HEK293 (cell line): ENCODE measurements at regions not wholly inside any gene's neighbourhood (a gene's known extent, or its start where the extent isn't known, plus 50 kb on each side); places are given as distances from the start of the nearest gene placed in this dataset.

ENCODE experiments used
- CTCF ChIA-PET: fragments of 350-600 bp; formaldehyde crosslinking; extraction: SDS; loops from one replicate; lab custom pipeline; 2021; ENCODE audit warnings: antibody characterized with exemption; lab: Yijun Ruan, JAX
- POLR2A ChIA-PET: fragments of 300-600 bp; formaldehyde crosslinking; extraction: SDS; loops from one replicate; lab custom pipeline; 2020; ENCODE audit warnings: antibody characterized with exemption, inconsistent platforms; lab: Yijun Ruan, JAX
- H3K27ac ChIP-seq: fragments of 200-500 bp; sonication (Bioruptor generic); 2 replicates; pipeline ENCODE4 v1.5.1; 2014; ENCODE audit warnings: low read depth, low read length, control low read depth, inconsistent platforms; ENCODE audit errors: extremely low read depth
- H3K36me3 ChIP-seq, 2 experiments: fragments of 200-500 bp in 1 of 2; sonication (Bioruptor generic) in 1 of 2; 1 replicate in 1 of 2; 2 replicates in 1 of 2; pipeline ENCODE4 v1.5.1; 2014 to 2017; ENCODE audit warnings: inconsistent platforms in 2 of 2, low read length in 2 of 2; ENCODE audit not compliant: control insufficient read depth in 2 of 2, insufficient read depth in 1 of 2
- H3K4me1 ChIP-seq: fragments of 200-500 bp; sonication (Bioruptor generic); 2 replicates; pipeline ENCODE4 v1.5.1; 2014; ENCODE audit warnings: mild to moderate bottlenecking, low read length, inconsistent platforms; ENCODE audit not compliant: control insufficient read depth, insufficient read depth
- H3K4me3 ChIP-seq: 2 replicates; pipeline ENCODE4 v1.5.1; 2011; ENCODE audit warnings: low read depth, mild to moderate bottlenecking, control low read depth, low read length, moderate library complexity
- H3K9me3 ChIP-seq: fragments of 200-500 bp; sonication (Bioruptor generic); 2 replicates; pipeline ENCODE4 v1.5.1; 2014; ENCODE audit warnings: low read depth, low read length, inconsistent platforms; ENCODE audit not compliant: control insufficient read depth, insufficient read depth
- BCL11A ChIP-seq: fragments of 450-650 bp; formaldehyde crosslinking; IDR thresholded peaks from 2 replicates; pipeline ENCODE4 v1.5.1; 2016; ENCODE audit warnings: low read depth, missing biosample characterization, missing genetic modification characterization
- GLI2 ChIP-seq: fragments of 450-650 bp; formaldehyde crosslinking; IDR thresholded peaks from 2 replicates; pipeline ENCODE4; 2017; ENCODE audit warnings: missing biosample characterization, missing genetic modification characterization, low read depth, borderline replicate concordance
- GLIS1 ChIP-seq: fragments of 450-650 bp; formaldehyde crosslinking; IDR thresholded peaks from 2 replicates; pipeline ENCODE4 v1.5.1; 2016; ENCODE audit warnings: missing biosample characterization, missing genetic modification characterization
- HOXD13 ChIP-seq: sonication (generic); formaldehyde crosslinking; IDR thresholded peaks from 2 replicates; pipeline ENCODE4 v1.8.0; 2022; ENCODE audit warnings: missing genetic modification reagents, borderline replicate concordance
- KLF7 ChIP-seq: fragments of 450-650 bp; formaldehyde crosslinking; IDR thresholded peaks from 2 replicates; pipeline ENCODE4 v1.5.1; 2016; ENCODE audit warnings: missing biosample characterization, missing genetic modification characterization, borderline replicate concordance
- MEIS1 ChIP-seq: sonication (generic); formaldehyde crosslinking; IDR thresholded peaks from 2 replicates; pipeline ENCODE4 v1.8.1; 2022; ENCODE audit warnings: missing genetic modification reagents, mild to moderate bottlenecking, borderline replicate concordance
- PRDM4 ChIP-seq: fragments of 450-650 bp; formaldehyde crosslinking; IDR thresholded peaks from 2 replicates; pipeline ENCODE4 v1.5.1; 2017; ENCODE audit warnings: missing biosample characterization, missing genetic modification characterization
- REST ChIP-seq: fragments of 450-650 bp; formaldehyde crosslinking; IDR thresholded peaks from 2 replicates; pipeline ENCODE4 v1.5.1; 2016; ENCODE audit warnings: missing biosample characterization, missing genetic modification characterization
- SP3 ChIP-seq: fragments of 450-650 bp; formaldehyde crosslinking; IDR thresholded peaks from 2 replicates; pipeline ENCODE4 v1.5.1; 2016; ENCODE audit warnings: missing biosample characterization, missing genetic modification characterization
- ZBTB17 ChIP-seq: fragments of 450-650 bp; formaldehyde crosslinking; IDR thresholded peaks from 2 replicates; pipeline ENCODE4 v1.5.1; 2016; ENCODE audit warnings: missing biosample characterization, missing genetic modification characterization
- ZNF138 ChIP-seq: fragments of 450-650 bp; formaldehyde crosslinking; IDR thresholded peaks from 2 replicates; pipeline ENCODE4 v1.5.1; 2016; ENCODE audit warnings: missing biosample characterization, missing genetic modification characterization, borderline replicate concordance
- ZNF175 ChIP-seq: fragments of 450-650 bp; formaldehyde crosslinking; IDR thresholded peaks from 2 replicates; pipeline ENCODE4 v1.5.1; 2016; ENCODE audit warnings: missing biosample characterization, missing genetic modification characterization
- ZNF19 ChIP-seq: fragments of 450-650 bp; formaldehyde crosslinking; IDR thresholded peaks from 2 replicates; pipeline ENCODE4; 2016; ENCODE audit warnings: missing biosample characterization, missing genetic modification characterization, low read depth
- ZNF302 ChIP-seq: fragments of 450-650 bp; formaldehyde crosslinking; IDR thresholded peaks from 2 replicates; pipeline ENCODE4 v1.5.1; 2016; ENCODE audit warnings: missing biosample characterization, missing genetic modification characterization, low read depth
- ZNF391 ChIP-seq: fragments of 450-650 bp; formaldehyde crosslinking; IDR thresholded peaks from 2 replicates; pipeline ENCODE4 v1.5.1; 2016; ENCODE audit warnings: low read depth, missing biosample characterization, missing genetic modification characterization, borderline replicate concordance
- ZNF530 ChIP-seq: fragments of 450-650 bp; formaldehyde crosslinking; IDR thresholded peaks from 2 replicates; pipeline ENCODE4 v1.5.1; 2016; ENCODE audit warnings: low read depth, missing biosample characterization, missing genetic modification characterization
- ZNF555 ChIP-seq: fragments of 450-650 bp; formaldehyde crosslinking; conservative IDR thresholded peaks from 2 replicates; pipeline ENCODE4 v1.5.1; 2017; ENCODE audit warnings: missing biosample characterization, mild to moderate bottlenecking, missing genetic modification characterization, inconsistent platforms
- ZNF600 ChIP-seq: fragments of 450-650 bp; formaldehyde crosslinking; IDR thresholded peaks from 2 replicates; pipeline ENCODE4 v1.5.1; 2016; ENCODE audit warnings: missing biosample characterization, missing genetic modification characterization
- ZNF610 ChIP-seq: fragments of 450-650 bp; formaldehyde crosslinking; IDR thresholded peaks from 2 replicates; pipeline ENCODE4 v1.5.1; 2016; ENCODE audit warnings: missing biosample characterization, missing genetic modification characterization, borderline replicate concordance
- ZNF658 ChIP-seq: fragments of 450-650 bp; formaldehyde crosslinking; IDR thresholded peaks from 2 replicates; pipeline ENCODE4; 2016; ENCODE audit warnings: missing biosample characterization, missing genetic modification characterization
- ZNF76 ChIP-seq: fragments of 450-650 bp; formaldehyde crosslinking; IDR thresholded peaks from 2 replicates; pipeline ENCODE4; 2016; ENCODE audit warnings: low read depth, missing biosample characterization, missing genetic modification characterization, borderline replicate concordance
- ZSCAN30 ChIP-seq: fragments of 450-650 bp; IDR thresholded peaks from 2 replicates; pipeline ENCODE4 v1.5.1; 2018; ENCODE audit warnings: missing biosample characterization, mild to moderate bottlenecking, missing genetic modification characterization, moderate library complexity
- TF ChIP-seq, protein P1 (sequence below): fragments of 450-650 bp; formaldehyde crosslinking; IDR thresholded peaks from 2 replicates; pipeline ENCODE4; 2016; ENCODE audit warnings: missing biosample characterization, missing genetic modification characterization
- TF ChIP-seq, protein P2 (sequence below): fragments of 450-650 bp; formaldehyde crosslinking; IDR thresholded peaks from 2 replicates; pipeline ENCODE4 v1.5.1; 2016; ENCODE audit warnings: missing biosample characterization, missing genetic modification characterization

- TF ChIP-seq REST (tag by site-specific recombination): no peak
- TF ChIP-seq ZNF19 (tag by site-specific recombination): no peak
- TF ChIP-seq ZNF555 (tag by site-specific recombination): no peak
- TF ChIP-seq GLIS1 (tag by site-specific recombination): no peak
- TF ChIP-seq ZSCAN30 (tag by site-specific recombination): no peak
- no peak for TF ChIP-seq ZNF600 (tag by site-specific recombination)
- no peak for TF ChIP-seq ZNF175 (tag by site-specific recombination)
- no peak for TF ChIP-seq SP3
- no peak for TF ChIP-seq ZNF658 (tag by site-specific recombination)
- TF ChIP-seq PRDM4 (tag by site-specific recombination): no peak
- TF ChIP-seq ZNF530 (tag by site-specific recombination): no peak
- no peak for TF ChIP-seq ZNF138
- TF ChIP-seq, all 188 proteins: peak for 0
Observed at GRCh38 chr4:45554423-45554822, 569.4 kb downstream of the GABRG1 start (continued).

DNA sequence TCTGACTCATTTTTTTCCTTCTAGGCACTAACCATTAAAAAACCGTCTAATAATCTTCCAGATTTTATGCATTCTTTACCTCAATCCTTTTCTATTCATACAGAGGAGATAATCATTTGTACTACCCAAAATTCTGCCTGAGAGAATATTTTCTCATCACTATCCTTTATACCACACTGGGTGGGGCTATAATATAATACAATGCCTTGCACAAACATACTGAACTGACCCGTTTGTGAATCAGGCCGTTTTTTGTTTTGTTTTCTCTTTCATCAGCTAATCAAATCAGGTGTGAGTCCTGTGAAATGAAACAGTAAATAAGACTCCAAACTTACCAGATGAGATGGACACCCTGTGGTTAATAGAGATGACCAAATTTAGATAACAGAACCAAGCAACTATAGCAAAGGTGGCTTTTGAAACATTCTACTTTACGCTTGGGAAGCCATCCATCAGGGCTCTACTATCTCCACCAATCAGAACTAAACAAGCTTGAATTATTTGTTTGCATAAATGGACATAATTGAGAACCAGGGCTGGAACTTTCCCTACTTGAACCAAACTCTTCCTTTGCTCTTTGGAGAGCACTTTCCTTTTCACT is 573.0 kb downstream of the GABRG1 start:
- Histone ChIP-seq H3K4me1 (no peaks in the 10 kb centered on the region), H3K36me3 (no peaks in the 10 kb centered on the region), H3K27ac (no peak overlapping the region), H3K4me3 (no peak overlapping the region), H3K9me3 (no peaks in the 10 kb centered on the region)
- ChIA-PET CTCF (interaction anchor here (0.7 kb wide), 1 partner anchor 1123 kb away, joined by 3 read pairs; no protein-coding TSS in a partner anchor), POLR2A (no interaction called here)
- no peak for TF ChIP-seq ZNF76
- TF ChIP-seq ZNF391 (tag by site-specific recombination): no peak
- TF ChIP-seq HOXD13 (CRISPR knock-in tag): no peak
- TF ChIP-seq, protein P1, sequence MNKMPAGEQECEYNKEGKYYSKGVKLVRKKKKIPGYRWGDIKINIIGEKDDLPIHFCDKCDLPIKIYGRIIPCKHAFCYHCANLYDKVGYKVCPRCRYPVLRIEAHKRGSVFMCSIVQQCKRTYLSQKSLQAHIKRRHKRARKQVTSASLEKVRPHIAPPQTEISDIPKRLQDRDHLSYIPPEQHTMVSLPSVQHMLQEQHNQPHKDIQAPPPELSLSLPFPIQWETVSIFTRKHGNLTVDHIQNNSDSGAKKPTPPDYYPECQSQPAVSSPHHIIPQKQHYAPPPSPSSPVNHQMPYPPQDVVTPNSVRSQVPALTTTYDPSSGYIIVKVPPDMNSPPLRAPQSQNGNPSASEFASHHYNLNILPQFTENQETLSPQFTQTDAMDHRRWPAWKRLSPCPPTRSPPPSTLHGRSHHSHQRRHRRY (tag by site-specific recombination): no peak
- no peak for TF ChIP-seq ZBTB17 (tag by site-specific recombination)
- TF ChIP-seq ZNF302 (tag by site-specific recombination): no peak
- TF ChIP-seq KLF7 (tag by site-specific recombination): no peak
- no peak for TF ChIP-seq GLI2
- no peak for TF ChIP-seq MEIS1 (CRISPR knock-in tag)
- TF ChIP-seq ZNF610 (tag by site-specific recombination): no peak
- TF ChIP-seq BCL11A: no peak
- TF ChIP-seq, protein P2, sequence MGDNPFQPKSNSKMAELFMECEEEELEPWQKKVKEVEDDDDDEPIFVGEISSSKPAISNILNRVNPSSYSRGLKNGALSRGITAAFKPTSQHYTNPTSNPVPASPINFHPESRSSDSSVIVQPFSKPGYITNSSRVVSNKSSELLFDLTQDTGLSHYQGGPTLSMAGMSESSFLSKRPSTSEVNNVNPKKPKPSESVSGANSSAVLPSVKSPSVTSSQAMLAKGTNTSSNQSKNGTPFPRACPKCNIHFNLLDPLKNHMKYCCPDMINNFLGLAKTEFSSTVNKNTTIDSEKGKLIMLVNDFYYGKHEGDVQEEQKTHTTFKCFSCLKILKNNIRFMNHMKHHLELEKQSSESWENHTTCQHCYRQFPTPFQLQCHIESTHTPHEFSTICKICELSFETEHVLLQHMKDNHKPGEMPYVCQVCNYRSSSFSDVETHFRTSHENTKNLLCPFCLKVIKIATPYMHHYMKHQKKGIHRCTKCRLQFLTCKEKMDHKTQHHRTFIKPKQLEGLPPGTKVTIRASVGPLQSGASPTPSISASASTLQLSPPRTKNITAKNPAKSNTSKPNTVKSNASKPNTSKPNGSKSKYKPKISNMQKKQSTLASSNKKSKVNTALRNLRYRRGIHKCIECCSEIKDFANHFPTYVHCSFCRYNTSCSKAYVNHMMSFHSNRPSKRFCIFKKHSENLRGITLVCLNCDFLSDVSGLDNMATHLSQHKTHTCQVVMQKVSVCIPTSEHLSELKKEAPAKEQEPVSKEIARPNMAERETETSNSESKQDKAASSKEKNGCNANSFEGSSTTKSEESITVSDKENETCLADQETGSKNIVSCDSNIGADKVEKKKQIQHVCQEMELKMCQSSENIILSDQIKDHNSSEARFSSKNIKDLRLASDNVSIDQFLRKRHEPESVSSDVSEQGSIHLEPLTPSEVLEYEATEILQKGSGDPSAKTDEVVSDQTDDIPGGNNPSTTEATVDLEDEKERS: no peak
